Hematopoietic multipotent progenitor cell treated with erythropoietin and hydrocortisone succinate and interleukin-3 and kit ligand, for 17 days (in vitro differentiated cells): ENCODE measurements at regions not wholly inside any gene's neighbourhood (a gene's known extent, or its start where the extent isn't known, plus 50 kb on each side); places are given as distances from the start of the nearest gene placed in this dataset.
"Not testable (repeated sequence)": the region's sequence is repeated elsewhere in the genome, so short reads cannot be mapped to it uniquely, and the experiment has no call there.

ENCODE experiments used
- DNase-seq: peaks from one replicate; pipeline ENCODE4 v3.0.0-alpha.2; 2015; ENCODE audit warnings: low spot score

GRCh38 chr6:125354649-125355048, 52.9 kb upstream of the HDDC2 start:
- no peak for DNase-seq

GRCh38 chr6:125356884-125357283, 55.1 kb upstream of the HDDC2 start:
- no peak for DNase-seq

- DNase-seq, result no peak
Measured at GRCh38 chr6:125357515-125358256, 55.9 kb upstream of the HDDC2 start.

GRCh38 chr6:125358898-125359297, 57.1 kb upstream of the HDDC2 start:
- DNase-seq, result no peak

DNA sequence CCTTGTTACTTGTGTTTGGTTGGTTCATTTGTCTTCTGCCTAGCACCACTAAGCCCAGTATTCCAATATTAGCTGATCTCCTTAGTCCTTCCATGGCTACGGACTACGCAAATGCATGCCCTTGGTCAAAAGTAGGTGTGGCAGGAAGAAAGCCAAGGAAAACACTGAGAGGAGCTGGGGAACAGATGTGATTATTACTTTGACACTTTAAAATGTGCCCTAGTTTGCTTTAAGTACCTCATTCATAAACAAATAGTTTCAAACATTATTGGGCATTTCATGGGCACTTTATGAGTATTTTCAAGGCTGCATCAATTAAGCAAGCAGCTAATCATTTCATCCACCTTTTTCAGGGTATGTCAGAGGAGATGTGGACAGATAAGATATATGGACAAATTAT, 60.1 kb upstream of the HDDC2 start:
- DNase-seq, result no peak

DNA sequence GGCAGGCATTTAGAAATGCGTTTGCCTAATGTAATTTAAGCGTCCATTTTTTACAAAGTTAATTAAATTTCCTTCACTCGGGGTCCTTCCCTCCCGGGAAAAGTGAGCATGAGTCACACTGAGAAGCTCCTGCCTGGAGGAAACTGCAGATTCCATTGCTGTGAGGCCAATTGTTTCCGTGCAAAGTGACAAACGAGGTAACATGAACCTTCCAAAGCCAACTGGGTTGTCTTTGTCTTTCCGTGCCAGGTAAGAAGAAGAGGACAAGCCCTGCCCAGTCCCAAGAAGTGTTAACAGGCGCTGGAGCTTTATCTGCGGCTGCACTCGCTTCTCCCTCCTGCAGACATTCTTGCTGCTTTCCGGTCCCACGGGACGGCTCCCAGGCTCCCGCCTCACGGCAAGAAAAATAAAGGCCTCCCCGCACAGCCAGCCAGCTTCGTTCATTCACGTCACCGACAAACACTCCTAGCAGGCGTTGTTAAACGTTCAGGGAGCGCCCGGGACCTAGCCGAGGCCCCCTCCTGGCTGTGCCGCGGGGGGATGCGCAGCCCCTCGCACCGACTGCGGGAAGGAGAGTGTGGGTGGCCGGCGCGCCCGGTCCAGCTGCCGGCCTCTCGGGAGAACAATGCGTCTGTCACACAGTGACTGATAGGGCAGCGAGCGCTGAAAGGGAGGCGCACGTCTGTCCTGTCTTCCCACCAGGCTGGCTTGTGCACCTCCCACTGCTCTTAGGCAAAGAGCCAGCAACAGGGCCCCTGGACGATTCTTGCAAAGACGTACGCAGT, 61.5 kb upstream of the HDDC2 start:
- no peak for DNase-seq

- no peak for DNase-seq
Measured at GRCh38 chr6:125363824-125364165, 62.0 kb upstream of the HDDC2 start.

DNA sequence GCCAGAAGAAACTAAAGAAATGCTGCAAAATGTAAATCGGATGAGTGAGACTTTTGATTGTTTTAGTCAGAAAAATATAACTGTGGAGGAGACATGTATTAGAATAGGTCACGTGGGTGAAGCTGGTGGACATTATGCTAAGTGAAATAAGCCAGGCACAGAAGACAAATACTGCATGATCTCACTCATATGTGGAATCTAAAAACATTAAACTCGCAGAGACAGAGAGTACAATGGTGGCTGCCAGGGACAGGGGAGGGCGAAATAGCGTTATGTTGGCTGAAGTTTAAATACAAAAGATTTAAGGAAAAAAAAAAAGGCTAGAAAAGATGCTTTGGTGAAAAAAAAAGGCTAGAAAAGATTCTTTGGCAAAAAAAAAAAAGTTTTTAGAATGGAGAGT, 63.5 kb upstream of the HDDC2 start:
- no peak for DNase-seq

DNA sequence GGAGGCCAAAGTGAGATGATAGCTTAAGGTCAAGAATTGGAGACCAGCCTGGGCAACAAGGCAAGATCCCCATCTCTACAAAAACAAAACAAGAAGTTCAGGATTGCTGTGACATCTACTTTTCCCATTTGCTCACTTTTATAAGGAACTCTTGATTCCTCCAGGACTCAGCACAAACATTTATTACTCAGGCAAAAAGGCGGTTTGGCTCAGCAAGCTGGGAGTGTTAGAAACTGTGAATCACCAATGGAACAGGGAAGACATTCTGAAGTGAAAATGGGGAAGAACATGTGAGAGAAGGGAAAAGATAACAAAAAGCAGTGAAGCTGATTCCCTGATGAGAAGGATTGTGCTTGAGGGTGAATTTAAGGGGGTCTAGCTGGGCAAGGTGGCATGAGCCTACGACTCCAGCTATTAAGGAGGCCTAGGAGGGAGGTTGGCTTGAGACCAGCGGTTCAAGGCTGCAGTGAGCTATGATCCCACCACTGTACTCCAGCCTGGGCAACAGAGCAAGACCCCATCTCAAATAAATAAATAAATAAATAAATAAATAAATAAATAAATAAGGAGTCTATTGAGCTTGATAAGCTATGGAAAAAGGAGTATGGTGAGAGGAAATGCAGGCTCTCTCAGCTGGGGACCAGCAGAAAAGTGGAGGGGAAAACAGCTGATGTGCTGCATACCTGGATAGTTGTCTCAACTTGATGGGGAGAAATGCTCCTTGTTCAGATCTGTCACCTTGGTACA, 65.4 kb upstream of the HDDC2 start:
- no peak for DNase-seq

GRCh38 chr6:125370343-125370742, 68.6 kb upstream of the HDDC2 start:
- no peak for DNase-seq

GRCh38 chr6:125375013-125375412, 73.2 kb upstream of the HDDC2 start:
- DNase-seq, result no peak

DNA sequence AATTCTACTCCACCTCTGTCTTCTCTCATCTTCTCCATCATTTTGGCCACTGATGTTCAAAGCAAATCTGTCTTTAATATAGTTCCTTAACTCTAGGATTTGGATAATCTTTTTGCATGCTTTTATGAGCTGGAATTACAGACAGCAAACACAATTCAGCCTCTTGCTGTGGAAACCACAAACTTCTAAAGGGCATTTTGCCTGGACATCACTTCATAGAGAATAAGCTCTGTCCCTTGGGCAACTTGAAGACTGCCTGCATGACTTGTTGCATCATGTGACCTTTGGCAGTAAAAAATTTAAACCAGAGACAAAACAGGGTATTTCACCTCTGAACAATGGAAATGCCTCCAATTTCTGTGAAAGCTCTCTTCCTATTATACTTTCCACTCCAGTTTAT, 74.1 kb upstream of the HDDC2 start:
- DNase-seq, result no peak

GRCh38 chr6:125377621-125378020, 75.9 kb upstream of the HDDC2 start:
- no peak for DNase-seq

DNA sequence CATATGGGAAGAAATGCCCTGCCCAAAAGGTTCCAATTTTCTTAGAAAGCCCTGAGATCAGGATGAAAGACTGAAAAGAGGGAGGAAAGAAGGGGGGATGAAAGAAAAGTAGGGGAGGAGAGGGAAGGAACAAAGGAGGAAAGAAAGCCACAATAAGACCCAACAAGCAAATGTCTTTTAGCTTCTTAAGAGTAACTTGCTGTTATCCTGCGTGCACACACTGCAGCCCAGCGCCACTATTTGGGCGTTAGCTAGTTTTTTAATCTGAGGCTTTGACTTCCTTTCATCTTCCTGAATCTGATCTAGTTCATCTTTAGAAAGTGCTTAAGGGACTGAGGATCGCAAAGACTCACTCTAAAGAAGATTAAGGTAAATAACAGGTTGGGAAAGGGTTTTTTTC, 77.4 kb upstream of the HDDC2 start:
- DNase-seq, result no peak

DNA sequence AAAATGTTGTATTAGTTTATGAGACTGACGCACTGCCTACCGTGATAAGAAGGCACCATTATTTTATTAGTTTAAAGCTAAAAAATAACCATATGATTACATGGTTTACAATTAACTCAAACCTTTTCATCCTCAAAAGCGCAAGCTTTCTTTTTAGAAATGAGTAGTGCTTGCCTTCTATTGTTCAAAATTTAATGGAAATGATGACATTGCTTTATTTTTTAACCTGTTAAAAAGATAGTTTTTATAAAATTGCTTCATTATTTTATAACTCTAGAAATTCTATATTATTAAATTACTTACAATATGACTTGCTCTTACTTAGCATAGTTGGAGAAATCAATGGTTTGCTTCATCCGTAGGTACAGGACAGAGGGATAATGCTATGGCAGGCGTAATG, 78.7 kb upstream of the HDDC2 start:
- no peak for DNase-seq

DNA sequence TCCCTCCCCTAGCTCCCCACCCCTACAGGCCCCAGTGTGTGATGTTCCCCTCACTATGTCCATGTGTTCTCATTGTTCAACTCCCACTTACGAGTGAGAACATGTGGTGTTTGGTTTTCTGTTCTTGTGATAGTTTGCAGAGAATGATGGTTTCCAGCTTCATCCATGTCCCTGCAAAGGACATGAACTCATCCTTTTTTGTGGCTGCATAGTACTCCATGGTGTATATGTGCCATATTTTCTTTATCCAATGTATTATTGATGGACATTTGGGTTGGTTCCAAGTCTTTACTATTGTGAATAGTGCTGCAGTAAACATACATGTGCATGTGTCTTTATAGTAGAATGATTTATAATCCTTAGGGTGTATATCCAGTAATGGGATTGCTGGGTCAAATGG, 84.6 kb upstream of the HDDC2 start:
- DNase-seq, result not testable (repeated sequence)

DNA sequence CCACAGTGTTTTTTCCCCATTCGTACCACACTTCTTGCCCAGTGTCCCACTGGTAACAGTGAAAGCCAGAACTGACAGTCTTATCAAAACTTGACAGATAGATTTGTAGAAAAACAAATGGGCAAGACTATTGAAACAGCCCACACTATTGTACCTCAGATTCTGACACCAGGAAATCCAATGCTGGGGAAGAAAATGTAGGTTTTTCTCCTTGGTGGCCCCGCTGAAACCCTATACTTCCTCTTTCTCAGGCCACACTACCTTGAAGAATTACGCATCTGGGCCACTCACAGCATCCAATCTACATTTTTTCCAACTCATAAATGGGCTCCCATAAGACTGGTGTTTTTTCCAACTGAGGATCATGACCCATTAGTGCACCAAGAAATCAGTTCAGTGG, 90.9 kb upstream of the HDDC2 start:
- DNase-seq, result no peak

DNA sequence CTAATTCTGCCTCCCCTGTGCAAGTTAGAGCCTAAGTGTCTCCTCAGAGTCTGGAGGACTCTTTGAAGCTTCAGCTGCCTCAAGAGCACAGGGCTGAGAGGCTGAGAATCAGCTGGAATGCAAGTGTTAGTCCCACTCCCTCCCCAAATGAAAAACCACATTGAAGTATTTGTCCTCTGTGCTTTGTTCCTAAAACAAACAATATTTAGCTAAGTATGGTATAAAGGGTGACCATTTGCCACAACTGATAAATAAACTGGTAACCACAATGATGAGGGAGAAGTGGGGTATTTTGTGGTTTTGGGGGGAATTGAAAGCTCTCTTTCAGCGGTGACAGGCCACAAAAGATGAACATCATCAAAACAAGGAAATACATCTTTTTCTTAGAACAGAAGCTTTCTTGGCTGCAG, 91.7 kb upstream of the HDDC2 start:
- DNase-seq, result no peak

DNA sequence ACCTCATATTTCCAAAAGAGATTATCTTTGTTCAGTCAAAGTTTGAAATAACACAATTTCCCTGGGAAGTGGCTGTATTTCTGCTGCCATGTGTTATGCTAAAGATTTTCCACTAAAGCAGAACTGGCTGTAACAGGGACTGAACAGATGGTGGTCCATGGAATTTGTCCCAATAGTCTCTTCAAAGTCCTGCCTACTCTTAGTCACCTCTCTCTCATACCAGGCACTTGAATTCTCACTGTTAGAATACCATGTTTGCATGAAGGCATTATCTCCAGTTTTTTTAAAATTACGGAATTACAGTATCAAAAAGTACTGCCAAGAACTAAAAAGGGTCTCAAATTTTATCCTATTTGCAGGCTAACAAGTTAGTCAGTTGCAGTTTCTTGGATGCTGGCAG, 105.0 kb upstream of the HDDC2 start:
- DNase-seq, result no peak

GRCh38 chr6:125414507-125414906, 112.7 kb upstream of the HDDC2 start:
- DNase-seq, result no peak

GRCh38 chr6:125415913-125416312, 114.1 kb upstream of the HDDC2 start:
- DNase-seq, result no peak

- DNase-seq, result no peak
Measured at GRCh38 chr6:125421836-125422235, 120.1 kb upstream of the HDDC2 start.

DNA sequence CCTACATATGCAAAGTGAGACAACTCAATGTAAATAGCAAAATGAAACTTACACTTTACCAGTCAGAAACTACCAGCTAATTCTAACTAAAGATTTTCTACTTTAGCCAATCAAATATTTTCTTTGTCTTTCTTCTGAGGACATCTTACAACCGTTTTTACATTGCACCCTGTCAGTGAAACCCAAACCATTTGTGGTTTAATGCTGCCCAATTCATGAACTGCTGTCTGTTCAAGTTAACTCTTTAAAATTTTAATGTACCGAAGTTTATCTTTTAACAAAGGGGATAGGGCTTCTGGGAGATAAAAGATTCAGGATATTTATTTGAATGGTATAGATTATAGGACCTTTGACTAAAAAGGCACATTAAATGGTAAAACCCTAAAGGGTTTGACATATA, 121.3 kb upstream of the HDDC2 start:
- DNase-seq, result no peak
